Skeletal muscle satellite cell (primary cell): ENCODE measurements at regions not wholly inside any gene's neighbourhood (a gene's known extent, or its start where the extent isn't known, plus 50 kb on each side); places are given as distances from the start of the nearest gene placed in this dataset.

Experiments used
- H3K27me3 ChIP-seq: 2 replicates; pipeline ENCODE4 v1.7.0; 2013; ENCODE audit warnings: low read length; ENCODE audit not compliant: control insufficient read depth, insufficient read depth
- H3K36me3 ChIP-seq: 2 replicates; pipeline ENCODE4 v1.7.0; 2013; ENCODE audit warnings: mild to moderate bottlenecking, control low read depth, low read length; ENCODE audit not compliant: insufficient read depth
- H3K4me1 ChIP-seq: 2 replicates; pipeline ENCODE4 v1.7.0; 2013; ENCODE audit warnings: low read length; ENCODE audit not compliant: control insufficient read depth, insufficient read depth
- H3K4me2 ChIP-seq: 2 replicates; pipeline ENCODE4 v1.7.0; 2013; ENCODE audit warnings: mild to moderate bottlenecking, low read length
- H3K4me3 ChIP-seq: 2 replicates; pipeline ENCODE4 v1.7.0; 2013; ENCODE audit warnings: low read length
- H3K9ac ChIP-seq: 2 replicates; pipeline ENCODE4 v1.7.0; 2013; ENCODE audit warnings: mild to moderate bottlenecking, low read depth, low read length, moderate library complexity
- H3K9me3 ChIP-seq: replicated peaks from 2 replicates; pipeline ENCODE4 v1.7.0; 2013; ENCODE audit warnings: mild to moderate bottlenecking, control low read depth, low read length

DNA sequence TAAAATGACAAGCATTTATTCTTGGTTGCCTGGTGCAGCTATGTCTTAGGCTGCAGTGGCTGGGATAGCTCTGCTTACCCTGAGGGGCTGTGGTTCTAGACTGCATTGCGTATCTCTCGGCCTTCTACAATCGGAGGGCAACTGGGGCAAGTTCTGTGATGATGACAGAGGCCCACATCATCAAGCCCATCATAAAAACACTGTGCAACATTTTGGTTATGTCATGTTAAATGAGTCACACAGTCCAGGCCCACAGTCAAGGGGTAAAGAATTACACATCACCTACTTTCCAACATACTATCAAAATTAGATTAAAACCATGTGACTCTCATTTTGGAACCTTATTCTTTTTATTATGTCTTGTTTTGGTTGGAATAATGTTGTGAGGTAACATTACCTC is 120.2 kb upstream of the GUCY1A1 start:
- H3K4me1 ChIP-seq: peaks cover 7% of the 10 kb centered on the region
- H3K9ac ChIP-seq: no peak overlapping the region
- H3K4me3 ChIP-seq: no peak overlapping the region
- H3K9me3 ChIP-seq: no peaks in the 10 kb centered on the region
- no peak overlapping the region for H3K4me2 ChIP-seq
- H3K36me3 ChIP-seq: no peaks in the 10 kb centered on the region
- no peaks in the 10 kb centered on the region for H3K27me3 ChIP-seq

- peaks cover 7% of the 10 kb centered on the region for H3K4me1 ChIP-seq
- no peak overlapping the region for H3K4me3 ChIP-seq
- no peaks in the 10 kb centered on the region for H3K36me3 ChIP-seq
- no peak overlapping the region for H3K4me2 ChIP-seq
- H3K9ac ChIP-seq: no peak overlapping the region
- no peaks in the 10 kb centered on the region for H3K9me3 ChIP-seq
- no peaks in the 10 kb centered on the region for H3K27me3 ChIP-seq
Observed at GRCh38 chr4:155545456-155545855, 121.2 kb upstream of the GUCY1A1 start.

DNA sequence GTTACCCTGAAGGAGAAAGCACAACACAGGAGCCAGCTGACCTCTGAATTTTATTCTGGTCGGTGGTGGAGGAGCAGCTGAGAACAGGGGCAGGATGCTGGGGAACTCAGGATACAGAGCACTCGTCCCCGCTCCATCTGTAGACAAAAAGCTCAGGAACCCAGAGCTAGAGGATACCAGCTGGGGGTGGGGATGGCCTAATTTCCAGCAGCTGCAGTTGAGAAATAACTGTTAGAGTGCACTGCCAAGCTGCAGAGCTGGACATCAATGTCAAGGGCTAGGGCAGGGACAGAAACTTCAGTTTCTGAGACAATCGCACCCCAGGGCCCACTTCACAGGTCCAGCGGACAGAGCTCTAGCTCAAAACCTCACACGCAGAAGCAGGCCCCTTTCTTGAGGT is 122.1 kb upstream of the GUCY1A1 start:
- peaks cover 12% of the 10 kb centered on the region for H3K4me1 ChIP-seq
- H3K4me2 ChIP-seq: no peak overlapping the region
- no peaks in the 10 kb centered on the region for H3K9me3 ChIP-seq
- H3K9ac ChIP-seq: no peak overlapping the region
- H3K27me3 ChIP-seq: no peaks in the 10 kb centered on the region
- no peak overlapping the region for H3K4me3 ChIP-seq
- no peaks in the 10 kb centered on the region for H3K36me3 ChIP-seq

GRCh38 chr4:155543126-155543765 is 123.4 kb upstream of the GUCY1A1 start:
- Histone ChIP-seq H3K4me3 (no peak overlapping the region), H3K27me3 (no peaks in the 10 kb centered on the region), H3K9me3 (no peaks in the 10 kb centered on the region), H3K4me2 (no peak overlapping the region), H3K4me1 (peaks cover 12% of the 10 kb centered on the region), H3K9ac (no peak overlapping the region), H3K36me3 (no peaks in the 10 kb centered on the region)

DNA sequence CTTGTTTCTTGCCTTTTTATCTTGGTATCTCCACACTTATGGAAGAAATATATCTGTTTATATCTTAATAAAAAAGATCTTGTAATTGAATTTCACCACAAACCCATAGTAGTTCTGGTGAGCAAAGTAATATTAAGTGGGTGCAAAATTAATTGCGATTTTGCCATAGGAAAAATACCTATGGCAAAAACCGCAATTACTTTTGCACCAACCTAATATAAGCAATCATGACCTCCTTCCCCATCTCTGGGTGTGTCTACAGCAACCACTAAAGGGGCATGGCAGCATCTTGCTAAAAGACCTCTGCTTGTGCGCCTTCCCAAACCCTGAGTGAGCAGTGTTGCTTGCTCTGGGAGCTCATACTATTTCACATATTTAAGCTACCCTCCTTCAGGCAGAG is 124.2 kb upstream of the GUCY1A1 start:
- no peaks in the 10 kb centered on the region for H3K27me3 ChIP-seq
- peaks cover 12% of the 10 kb centered on the region for H3K4me1 ChIP-seq
- no peaks in the 10 kb centered on the region for H3K36me3 ChIP-seq
- H3K4me2 ChIP-seq: no peak overlapping the region
- H3K9me3 ChIP-seq: no peaks in the 10 kb centered on the region
- H3K4me3 ChIP-seq: no peak overlapping the region
- H3K9ac ChIP-seq: no peak overlapping the region

DNA sequence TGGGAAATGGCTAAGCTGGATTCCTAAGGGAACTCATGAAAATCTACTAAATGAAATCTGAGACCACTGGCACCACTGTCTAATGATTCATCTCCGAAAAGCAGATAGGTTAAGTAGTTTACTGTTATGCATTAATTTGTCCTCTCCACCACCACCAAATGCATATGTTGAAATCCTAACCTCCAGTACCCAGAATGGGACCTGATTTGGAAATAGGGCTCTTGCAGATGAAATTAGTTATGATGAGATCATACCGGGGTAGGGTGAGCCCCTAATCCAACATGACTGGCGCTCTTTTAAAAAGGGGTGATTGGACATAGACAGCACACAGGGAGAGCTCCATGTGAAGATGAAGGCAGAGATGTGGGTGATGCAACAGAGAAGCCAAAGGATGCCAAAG is 124.9 kb upstream of the GUCY1A1 start:
- Histone ChIP-seq H3K4me2 (no peak overlapping the region), H3K36me3 (no peaks in the 10 kb centered on the region), H3K4me3 (no peak overlapping the region), H3K27me3 (no peaks in the 10 kb centered on the region), H3K9me3 (no peaks in the 10 kb centered on the region), H3K4me1 (peaks cover 12% of the 10 kb centered on the region), H3K9ac (no peak overlapping the region)

DNA sequence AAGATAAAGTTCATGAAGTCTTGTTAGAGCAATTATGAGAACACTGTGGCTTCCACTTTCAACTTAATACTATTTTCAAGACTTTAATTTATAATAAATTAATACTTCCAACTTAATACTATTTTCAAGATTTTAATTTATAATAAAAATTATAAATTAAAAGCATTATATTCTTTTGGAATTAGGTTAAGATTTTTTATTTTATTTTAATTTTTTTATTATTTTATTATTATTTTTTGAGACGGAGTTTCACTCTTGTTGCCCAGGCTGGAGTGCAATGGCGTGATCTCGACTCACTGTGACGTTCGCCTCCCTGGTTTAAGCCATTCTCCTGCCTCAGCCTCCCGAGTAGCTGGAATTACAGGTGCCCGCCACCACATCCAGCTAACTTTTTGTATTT is 126.0 kb upstream of the GUCY1A1 start:
- Histone ChIP-seq H3K9me3 (no peaks in the 10 kb centered on the region), H3K4me3 (no peak overlapping the region), H3K27me3 (no peaks in the 10 kb centered on the region), H3K4me2 (no peak overlapping the region), H3K9ac (no peak overlapping the region), H3K36me3 (no peaks in the 10 kb centered on the region), H3K4me1 (peaks cover 12% of the 10 kb centered on the region)

DNA sequence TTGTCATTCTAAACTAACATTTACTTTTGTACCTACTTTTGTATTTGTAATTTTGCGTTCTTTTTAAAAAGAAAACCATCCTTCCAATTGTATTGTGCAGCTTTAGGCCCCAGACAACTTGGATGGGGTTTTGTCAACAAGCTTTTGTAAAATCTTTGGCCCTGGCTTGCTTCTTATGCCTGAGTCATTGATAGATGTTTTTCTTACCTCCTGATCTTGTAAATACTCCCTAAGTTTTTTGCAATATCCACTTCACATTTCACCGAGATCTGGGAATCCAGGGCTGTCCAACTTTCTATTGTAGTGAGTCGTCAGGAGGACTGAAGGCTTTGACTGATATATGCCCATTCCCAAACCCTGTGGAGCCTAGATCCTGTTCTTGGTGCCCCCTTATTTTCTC is 126.9 kb upstream of the GUCY1A1 start:
- Histone ChIP-seq H3K4me3 (no peak overlapping the region), H3K9me3 (no peaks in the 10 kb centered on the region), H3K9ac (no peak overlapping the region), H3K27me3 (no peaks in the 10 kb centered on the region), H3K4me2 (no peak overlapping the region), H3K36me3 (no peaks in the 10 kb centered on the region), H3K4me1 (peaks cover 12% of the 10 kb centered on the region)

- H3K27me3 ChIP-seq: no peaks in the 10 kb centered on the region
Observed at GRCh38 chr4:155535802-155536454, 130.7 kb upstream of the GUCY1A1 start.

DNA sequence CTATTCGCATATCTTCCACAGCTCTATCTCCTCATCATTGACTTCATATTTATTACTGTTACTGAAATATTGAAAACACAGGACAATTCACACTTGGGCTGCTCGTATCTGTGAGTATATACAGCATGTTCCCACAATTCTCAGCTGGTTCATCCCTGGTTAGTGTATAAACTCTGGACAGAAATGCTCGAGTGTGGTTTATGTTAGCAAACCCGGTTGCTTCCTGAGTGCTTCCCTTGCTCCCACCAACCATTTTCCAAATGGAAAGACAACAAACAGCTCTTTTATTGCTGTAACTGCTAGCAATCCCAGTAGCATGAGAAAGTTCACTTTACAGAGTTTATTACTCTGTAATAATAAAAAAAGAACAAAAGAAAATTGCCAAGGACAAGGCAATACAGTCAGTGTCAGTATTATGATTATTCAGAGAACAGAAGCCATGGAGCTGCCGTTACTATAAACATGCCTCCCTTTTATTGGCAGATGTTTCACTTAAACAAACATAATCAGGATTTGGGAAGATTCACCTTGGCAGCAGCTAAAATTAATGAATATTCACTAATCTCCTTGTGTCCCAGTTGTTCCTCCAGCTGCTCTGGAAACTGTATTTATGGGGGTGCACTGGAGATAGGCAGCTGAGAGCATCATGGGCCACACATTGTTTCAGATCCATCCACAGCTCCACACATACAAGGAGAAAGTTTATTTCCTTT is 134.1 kb upstream of the GUCY1A1 start:
- Histone ChIP-seq H3K4me1 (no peaks in the 10 kb centered on the region), H3K9me3 (no peaks in the 10 kb centered on the region), H3K9ac (no peak overlapping the region), H3K27me3 (no peaks in the 10 kb centered on the region), H3K4me3 (no peak overlapping the region), H3K4me2 (no peak overlapping the region), H3K36me3 (no peaks in the 10 kb centered on the region)

More at GRCh38 chr4:155535802-155536454, 130.7 kb upstream of the GUCY1A1 start:
- no peak overlapping the region for H3K9ac ChIP-seq
- no peaks in the 10 kb centered on the region for H3K36me3 ChIP-seq
- H3K4me2 ChIP-seq: no peak overlapping the region
- peaks cover 5% of the 10 kb centered on the region for H3K4me1 ChIP-seq
- H3K9me3 ChIP-seq: no peaks in the 10 kb centered on the region
- no peak overlapping the region for H3K4me3 ChIP-seq

DNA sequence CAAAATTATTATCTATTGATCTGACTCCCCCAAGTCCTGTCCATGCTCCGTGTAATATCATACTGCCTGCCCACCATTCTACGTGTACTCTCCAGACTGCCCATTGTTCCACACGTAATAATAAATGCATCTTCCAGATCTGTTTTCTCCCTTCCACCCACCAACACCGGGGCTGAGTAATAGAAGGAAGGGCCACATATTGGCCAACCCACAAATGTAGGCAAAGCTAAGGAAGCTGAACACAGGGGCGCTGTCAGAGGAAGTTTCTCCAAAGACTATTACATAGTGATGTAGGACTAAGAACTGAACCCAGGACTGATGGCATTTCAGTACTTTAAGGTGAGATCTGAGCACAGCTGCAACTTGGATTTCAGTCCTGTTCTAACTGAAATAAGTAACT is 135.8 kb upstream of the GUCY1A1 start:
- Histone ChIP-seq H3K9me3 (no peaks in the 10 kb centered on the region), H3K4me3 (no peak overlapping the region), H3K4me2 (no peak overlapping the region), H3K27me3 (no peaks in the 10 kb centered on the region), H3K36me3 (no peaks in the 10 kb centered on the region), H3K9ac (no peak overlapping the region), H3K4me1 (no peaks in the 10 kb centered on the region)
